Thyroid gland (tissue), 4 donors: ENCODE measurements at regions not wholly inside any gene's neighbourhood (a gene's known extent, or its start where the extent isn't known, plus 50 kb on each side); places are given as distances from the start of the nearest gene placed in this dataset.

ENCODE experiments used
- DNase-seq, 2 donors: peaks; one replicate each; pipeline ENCODE4 v3.0.0-alpha.2; 2019
- H3K27ac ChIP-seq, 3 donors: fragments of 200-600 bp; sonication (generic); 1 replicate in 2 of 3; 2 replicates in 1 of 3; pipeline ENCODE4 v1.5.1; 2016 to 2019; ENCODE audit warnings: mild to moderate bottlenecking in 1 of 3, moderate library complexity in 1 of 3
- H3K27me3 ChIP-seq: fragments of 200-600 bp; sonication (generic); one replicate; pipeline ENCODE4 v1.5.1; 2019
- H3K36me3 ChIP-seq, 2 donors: fragments of 200-600 bp; sonication (generic); one replicate each; pipeline ENCODE4 v1.5.1; 2016 to 2019
- H3K4me1 ChIP-seq, 2 donors: fragments of 200-600 bp; sonication (generic); one replicate each; pipeline ENCODE4 v1.5.1; 2017 to 2019
- H3K4me3 ChIP-seq, 3 donors: fragments of 200-600 bp; sonication (generic); replicated peaks in 1 of 3; 1 replicate in 2 of 3; 2 replicates in 1 of 3; pipeline ENCODE4 v1.5.1; 2016; ENCODE audit warnings: mild to moderate bottlenecking in 1 of 3
- H3K9me3 ChIP-seq: fragments of 200-600 bp; sonication (generic); one replicate; pipeline ENCODE4 v1.5.1; 2017
- POLR2A ChIP-seq, 2 donors: fragments of 450-650 bp; IDR thresholded peaks; one replicate each; pipeline ENCODE4 v1.6.1; 2017; ENCODE audit warnings: antibody characterized with exemption in 2 of 2, mild to moderate bottlenecking in 2 of 2, moderate library complexity in 1 of 2
- WGBS, 2 donors: methylation state at CpG; one replicate each; pipeline ENCODE4 v1.1.5; 2017; 5-methylcytosine and 5-hydroxymethylcytosine counted together
- intact Hi-C: fragments of 100-400 bp; cut with DNase I; formaldehyde crosslinking; loops from one replicate; pipeline ENCODE4 v1.15.1; 2023
- TF ChIP-seq, protein P1 (sequence below), 6 experiments: fragments of 200-600 bp in 3 of 6; fragments of 450-650 bp in 3 of 6; sonication (generic) in 3 of 6; IDR thresholded peaks; one replicate each; pipeline ENCODE4 v1.5.1; 2016 to 2019; ENCODE audit warnings: antibody characterized with exemption in 6 of 6, mild to moderate bottlenecking in 2 of 6, inconsistent platforms in 1 of 6, moderate library complexity in 1 of 6

DNA sequence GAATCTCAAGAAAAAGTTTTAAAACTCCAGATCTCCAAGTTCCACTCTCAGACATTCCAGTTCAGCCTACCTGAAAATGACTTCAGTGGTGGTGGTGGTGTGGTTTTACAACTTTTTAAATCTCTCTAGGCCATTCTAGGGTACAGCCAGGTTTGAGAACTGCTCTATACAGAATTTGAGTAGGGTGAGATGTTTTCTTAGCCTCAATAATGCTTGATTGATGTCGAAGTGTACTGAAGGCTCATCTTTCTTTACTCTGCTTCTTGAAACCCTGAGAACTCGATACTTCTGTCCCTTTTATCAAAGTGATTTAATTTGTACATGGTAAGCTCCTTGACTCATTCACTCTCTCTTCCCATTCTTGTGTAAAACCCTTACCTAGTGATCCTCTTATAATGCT, 143.8 kb downstream of the FAM124B start:
- Histone ChIP-seq H3K9me3 (no peaks in the 10 kb centered on the region), H3K27ac (no peak overlapping the region), H3K4me1 (no peaks in the 10 kb centered on the region), H3K27me3 (no peaks in the 10 kb centered on the region), H3K4me3 (no peak overlapping the region), H3K36me3 (no peaks in the 10 kb centered on the region)
- DNase-seq = no peak
- intact Hi-C loops = no loop called here
- 48 to 50% methylated on average over 2 of the region's 2 CpGs for WGBS, 2 donors
- TF ChIP-seq, protein P1, sequence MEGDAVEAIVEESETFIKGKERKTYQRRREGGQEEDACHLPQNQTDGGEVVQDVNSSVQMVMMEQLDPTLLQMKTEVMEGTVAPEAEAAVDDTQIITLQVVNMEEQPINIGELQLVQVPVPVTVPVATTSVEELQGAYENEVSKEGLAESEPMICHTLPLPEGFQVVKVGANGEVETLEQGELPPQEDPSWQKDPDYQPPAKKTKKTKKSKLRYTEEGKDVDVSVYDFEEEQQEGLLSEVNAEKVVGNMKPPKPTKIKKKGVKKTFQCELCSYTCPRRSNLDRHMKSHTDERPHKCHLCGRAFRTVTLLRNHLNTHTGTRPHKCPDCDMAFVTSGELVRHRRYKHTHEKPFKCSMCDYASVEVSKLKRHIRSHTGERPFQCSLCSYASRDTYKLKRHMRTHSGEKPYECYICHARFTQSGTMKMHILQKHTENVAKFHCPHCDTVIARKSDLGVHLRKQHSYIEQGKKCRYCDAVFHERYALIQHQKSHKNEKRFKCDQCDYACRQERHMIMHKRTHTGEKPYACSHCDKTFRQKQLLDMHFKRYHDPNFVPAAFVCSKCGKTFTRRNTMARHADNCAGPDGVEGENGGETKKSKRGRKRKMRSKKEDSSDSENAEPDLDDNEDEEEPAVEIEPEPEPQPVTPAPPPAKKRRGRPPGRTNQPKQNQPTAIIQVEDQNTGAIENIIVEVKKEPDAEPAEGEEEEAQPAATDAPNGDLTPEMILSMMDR (IDR thresholded peaks at IDR 0.05) = no peak
- no peak for TF ChIP-seq POLR2A (IDR thresholded peaks at IDR 0.05)

DNA sequence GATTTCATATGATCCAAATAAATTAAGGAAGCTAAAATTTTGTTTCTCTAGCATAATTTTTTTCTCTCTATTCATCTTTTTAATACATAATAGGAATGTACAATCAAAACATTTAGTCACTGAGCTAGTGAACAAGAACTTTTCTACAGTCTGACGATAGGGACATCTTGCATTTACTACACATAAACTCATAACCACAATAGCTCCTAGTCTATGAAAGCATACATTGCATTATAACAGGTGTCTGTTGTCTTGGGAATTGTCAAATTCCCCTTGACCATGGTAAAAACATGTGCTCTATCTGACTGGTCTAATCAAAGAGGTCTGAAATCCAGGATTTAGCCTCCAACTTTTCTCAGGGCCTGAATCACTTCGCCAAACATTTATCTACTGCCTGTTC, 144.8 kb downstream of the FAM124B start:
- Histone ChIP-seq H3K27ac (no peak overlapping the region), H3K27me3 (no peaks in the 10 kb centered on the region), H3K36me3 (no peaks in the 10 kb centered on the region), H3K4me1 (no peaks in the 10 kb centered on the region), H3K4me3 (no peak overlapping the region), H3K9me3 (no peaks in the 10 kb centered on the region)
- WGBS, 2 donors = 47 to 50% methylated on average over 2 of the region's 2 CpGs
- intact Hi-C loops = no loop called here
- TF ChIP-seq, protein P1 (IDR thresholded peaks at IDR 0.05) = no peak
- no peak for TF ChIP-seq POLR2A (IDR thresholded peaks at IDR 0.05)
- no peak for DNase-seq

DNA sequence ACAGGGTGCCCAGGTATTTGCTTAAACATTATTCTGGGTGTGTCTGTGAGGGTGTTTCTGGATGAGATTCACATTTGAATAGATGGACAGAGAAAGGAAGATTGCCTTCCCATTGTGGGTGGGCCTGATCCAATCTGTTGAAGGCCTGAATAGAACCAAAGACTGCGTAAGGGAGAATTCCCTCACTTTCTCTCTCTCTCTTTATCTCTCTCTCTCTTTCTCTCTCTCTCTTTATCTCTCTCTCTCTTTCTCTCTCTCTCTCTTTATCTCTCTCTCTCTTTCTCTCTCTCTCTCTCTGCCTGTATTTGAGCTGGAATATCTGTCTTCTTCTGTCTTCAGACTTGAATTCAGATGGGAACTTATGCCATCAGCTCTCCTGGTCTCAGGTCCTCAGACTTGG, 148.4 kb downstream of the FAM124B start:
- no peak overlapping the region for H3K27ac ChIP-seq
- 89 to 96% methylated on average over 1 of the region's 1 CpG for WGBS, 2 donors
- intact Hi-C loops = no loop called here

DNA sequence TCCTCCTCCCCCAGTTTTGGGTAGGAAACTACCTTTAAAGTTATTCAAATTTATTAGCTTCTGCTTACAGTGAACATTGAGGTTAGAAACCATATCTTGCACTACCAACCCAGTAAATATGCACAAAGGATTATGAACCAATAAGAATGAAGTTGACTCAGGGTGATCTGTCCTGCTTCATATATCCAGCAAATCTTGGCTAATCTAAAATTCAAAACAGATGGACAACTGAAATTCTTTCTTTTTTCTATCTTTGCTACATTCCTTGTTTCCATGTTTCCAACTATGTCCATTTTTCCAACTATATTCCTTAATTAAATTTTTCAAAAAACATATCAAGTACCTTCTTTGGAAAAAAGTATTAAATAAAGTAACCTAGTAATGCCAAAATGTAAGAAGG, 149.3 kb downstream of the FAM124B start:
- TF ChIP-seq, protein P1 (IDR thresholded peaks at IDR 0.05) = no peak
- no peak for TF ChIP-seq POLR2A (IDR thresholded peaks at IDR 0.05)
- intact Hi-C loops = no loop called here
- DNase-seq = no peak
- Histone ChIP-seq H3K9me3 (no peaks in the 10 kb centered on the region), H3K36me3 (no peaks in the 10 kb centered on the region), H3K27me3 (no peaks in the 10 kb centered on the region), H3K4me1 (no peaks in the 10 kb centered on the region), H3K4me3 (no peak overlapping the region), H3K27ac (no peak overlapping the region)

More for the DNA sequence above, 148.4 kb downstream of the FAM124B start:
- TF ChIP-seq POLR2A (IDR thresholded peaks at IDR 0.05) = no peak
- TF ChIP-seq, protein P1 (IDR thresholded peaks at IDR 0.05) = no peak
- no peak for DNase-seq
- Histone ChIP-seq H3K27me3 (no peaks in the 10 kb centered on the region), H3K4me1 (no peaks in the 10 kb centered on the region), H3K4me3 (no peak overlapping the region), H3K9me3 (no peaks in the 10 kb centered on the region), H3K36me3 (no peaks in the 10 kb centered on the region)

DNA sequence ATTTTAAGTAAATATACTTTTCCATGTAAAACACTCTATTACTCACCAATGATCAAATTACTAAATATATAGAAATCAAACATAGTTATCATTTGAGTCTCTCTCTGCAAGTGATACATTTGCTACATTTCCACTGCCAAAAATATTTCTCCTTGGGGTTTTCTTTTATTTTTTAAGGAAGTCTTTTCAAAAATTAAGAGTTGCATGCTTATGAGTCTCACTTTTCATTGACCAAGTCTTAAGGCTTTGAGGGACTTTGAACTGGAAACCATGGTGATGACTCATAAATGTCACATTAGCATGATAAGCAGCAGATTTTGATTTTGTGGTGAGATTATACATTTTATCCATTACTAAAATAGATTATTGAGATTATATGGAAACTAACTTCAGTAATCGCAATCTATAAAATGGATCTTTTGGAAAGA, 152.9 kb downstream of the FAM124B start:
- Histone ChIP-seq H3K4me3 (no peak overlapping the region), H3K27me3 (no peaks in the 10 kb centered on the region), H3K27ac (no peak overlapping the region), H3K4me1 (no peaks in the 10 kb centered on the region), H3K36me3 (no peaks in the 10 kb centered on the region), H3K9me3 (no peaks in the 10 kb centered on the region)
- TF ChIP-seq POLR2A (IDR thresholded peaks at IDR 0.05) = no peak
- WGBS, 2 donors = 92 to 97% methylated on average over 1 of the region's 1 CpG
- intact Hi-C loops = no loop called here
- no peak for DNase-seq

DNA sequence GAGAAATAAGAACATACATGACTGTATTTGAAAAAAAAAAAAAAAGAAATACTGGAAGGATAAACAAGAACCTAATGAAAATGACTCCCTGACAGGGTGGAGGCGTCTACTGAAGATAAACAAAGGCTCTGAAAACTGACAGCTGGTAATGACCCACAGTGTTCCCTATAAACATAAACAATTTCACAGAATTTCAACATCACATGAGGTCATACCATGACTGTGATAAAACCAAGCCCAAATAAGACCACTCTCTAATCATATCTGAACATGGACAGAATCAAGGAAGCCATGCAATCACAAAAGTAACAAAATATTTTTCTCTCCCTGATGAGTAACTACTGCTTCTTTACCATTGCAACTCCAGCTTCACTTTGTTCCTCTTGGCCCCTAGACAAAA, 159.3 kb downstream of the FAM124B start:
- intact Hi-C loops = no loop called here
- Histone ChIP-seq H3K4me1 (no peaks in the 10 kb centered on the region), H3K27ac (no peak overlapping the region), H3K27me3 (no peaks in the 10 kb centered on the region), H3K4me3 (no peak overlapping the region), H3K36me3 (no peaks in the 10 kb centered on the region), H3K9me3 (no peaks in the 10 kb centered on the region)
- DNase-seq = no peak
- 82 to 87% methylated on average over 1 of the region's 1 CpG for WGBS, 2 donors
- TF ChIP-seq, protein P1 (IDR thresholded peaks at IDR 0.05) = no peak
- no peak for TF ChIP-seq POLR2A (IDR thresholded peaks at IDR 0.05)
